ENCODE measurements at regions not wholly inside any gene's neighbourhood (a gene's known extent, or its start where the extent isn't known, plus 50 kb on each side); places are given as distances from the start of the nearest gene placed in this dataset.

DNA sequence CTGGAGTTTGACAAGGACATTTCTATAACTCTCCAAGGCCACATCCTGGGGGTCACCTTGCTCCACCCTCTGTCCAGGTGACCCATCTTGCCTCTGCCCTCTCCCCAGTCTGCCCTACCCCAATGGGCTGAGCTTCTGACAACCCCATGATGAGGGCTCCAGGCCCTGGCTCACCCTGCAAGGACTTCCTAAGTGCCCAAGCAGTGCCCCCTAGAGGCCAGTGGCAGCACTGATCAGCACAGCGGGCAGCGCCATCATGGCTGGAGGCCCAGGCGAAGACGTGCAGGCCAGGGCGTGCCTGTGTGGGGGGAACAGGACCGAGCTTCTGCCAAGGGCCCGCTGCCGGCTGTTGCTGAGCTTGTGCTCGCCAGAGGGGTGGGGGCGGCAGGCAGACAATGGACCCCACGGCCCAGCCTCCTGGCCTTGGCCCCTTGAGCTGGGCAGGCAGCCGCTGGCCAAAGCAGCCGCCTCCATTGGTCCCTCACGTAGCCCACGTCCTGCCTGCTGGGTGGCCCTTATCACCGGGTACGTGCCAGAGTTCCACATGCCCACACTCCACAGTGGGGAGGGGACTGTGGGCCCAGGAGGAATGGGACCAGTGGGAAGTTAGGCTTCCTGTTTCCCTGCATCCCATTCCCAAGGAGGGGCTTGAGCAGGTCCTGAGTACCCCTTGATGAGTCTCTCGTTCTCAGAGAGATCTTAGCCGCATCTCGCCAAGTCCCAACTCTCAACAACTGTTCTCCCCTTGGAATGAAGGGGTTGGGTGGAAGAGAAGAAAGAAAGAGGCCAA is 64.3 kb downstream of the MRPL14 start:
- no peak for DNase-seq (ENCODE audit: low read depth)

DNA sequence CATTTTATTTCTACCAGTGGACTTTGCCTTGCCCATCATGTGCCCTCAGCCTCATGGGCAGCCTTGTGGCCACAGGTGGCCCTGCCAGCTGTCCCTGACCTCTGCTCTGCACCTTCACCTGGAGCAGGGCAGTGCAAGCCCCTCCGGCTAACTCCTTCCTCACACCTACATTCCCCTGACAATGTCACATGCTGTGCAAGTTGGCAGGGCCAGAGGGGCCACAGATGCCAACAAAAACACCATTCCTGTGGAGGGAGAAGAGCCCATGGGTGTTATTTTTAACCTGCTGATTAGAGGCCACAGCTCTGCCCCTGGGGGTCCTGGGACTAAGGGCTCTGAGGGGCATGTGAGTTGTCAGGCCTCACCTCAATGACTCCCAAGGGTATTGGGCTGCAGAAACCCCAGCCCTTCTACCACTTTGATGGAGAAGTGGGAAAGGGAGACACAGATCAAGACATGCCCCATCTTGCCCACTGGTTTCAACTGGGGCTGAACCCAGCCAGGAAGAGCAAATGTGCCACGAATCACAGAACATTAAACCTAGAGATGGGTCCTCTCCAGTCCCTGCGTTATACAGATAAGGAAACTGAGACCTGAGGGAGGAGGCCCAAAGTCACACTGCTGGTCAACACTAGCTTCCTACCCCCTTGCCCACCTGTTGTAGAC is 65.0 kb downstream of the MRPL14 start:
- DNase-seq (ENCODE audit: low read depth) = no peak

DNA sequence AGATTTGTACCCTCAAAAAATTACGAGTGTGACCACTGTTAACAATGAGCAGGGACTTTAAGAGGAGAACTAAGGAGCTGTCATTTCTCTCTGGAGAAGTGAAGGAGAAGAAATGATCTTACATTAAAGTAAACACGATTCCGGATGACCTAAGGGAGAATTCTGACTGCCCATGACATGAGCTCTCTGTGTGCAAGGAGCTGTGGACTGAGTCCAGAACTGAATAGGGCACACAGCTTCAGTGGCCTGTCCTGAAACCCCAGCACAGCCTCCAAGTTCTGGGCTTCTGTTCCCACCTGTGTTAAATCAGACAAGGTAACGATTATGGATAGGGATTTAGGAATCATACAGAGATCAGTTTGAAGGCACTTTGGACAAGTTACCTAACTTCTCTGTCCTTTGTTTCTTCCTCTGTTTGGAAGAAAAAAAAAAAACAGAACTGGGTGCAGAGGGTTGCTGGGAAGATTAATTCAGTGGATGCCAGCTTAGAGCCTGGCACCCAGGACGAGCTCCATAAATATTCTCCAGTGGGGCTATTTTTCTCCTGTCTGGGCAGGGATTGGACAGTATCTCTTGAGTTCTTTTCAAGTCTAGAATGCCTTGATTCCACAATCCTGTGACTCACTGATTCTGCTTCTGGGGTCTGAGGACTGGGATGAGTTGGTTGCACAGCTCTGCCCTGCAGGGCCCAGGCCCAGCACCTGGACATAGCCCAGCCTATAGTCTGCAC is 65.7 kb downstream of the MRPL14 start:
- DNase-seq (ENCODE audit: low read depth) = peak; percentile 59

DNA sequence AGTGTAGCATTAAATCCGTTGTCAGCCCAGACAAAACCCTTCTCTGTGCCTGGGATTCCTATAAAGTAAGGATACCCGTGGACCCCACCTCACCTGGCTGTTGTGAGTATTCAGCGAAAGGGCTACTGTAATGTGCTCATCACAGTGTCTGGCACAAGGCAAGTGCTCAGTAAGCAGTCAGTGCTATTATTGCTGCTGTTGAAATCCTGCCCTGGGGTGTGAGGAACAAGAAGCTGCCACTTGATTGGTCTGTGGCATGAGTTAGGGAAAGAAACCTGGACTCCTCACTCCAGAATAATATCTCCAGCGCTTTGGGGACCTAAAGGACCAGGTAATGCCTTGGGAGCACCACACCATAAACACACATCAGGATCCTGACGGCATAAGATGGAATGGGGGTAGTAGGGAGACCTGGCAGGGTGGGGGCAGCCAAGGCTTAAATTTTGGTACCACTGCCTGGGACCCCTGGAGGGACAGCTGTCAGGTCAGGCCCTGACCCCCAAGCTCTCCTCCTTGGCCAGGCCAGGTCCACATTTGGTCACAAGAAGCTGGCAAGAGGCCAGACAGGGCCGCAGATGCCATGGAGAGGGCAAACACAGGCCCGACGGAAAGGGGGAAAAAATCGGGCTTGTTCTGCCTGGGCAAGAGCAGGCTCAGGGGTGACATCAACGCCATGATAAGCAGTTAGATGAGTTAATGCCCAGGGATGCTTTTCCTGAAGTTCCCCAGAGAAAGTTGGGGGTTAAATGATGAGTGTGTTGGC is 66.5 kb downstream of the MRPL14 start:
- no peak for DNase-seq (ENCODE audit: low read depth)

DNA sequence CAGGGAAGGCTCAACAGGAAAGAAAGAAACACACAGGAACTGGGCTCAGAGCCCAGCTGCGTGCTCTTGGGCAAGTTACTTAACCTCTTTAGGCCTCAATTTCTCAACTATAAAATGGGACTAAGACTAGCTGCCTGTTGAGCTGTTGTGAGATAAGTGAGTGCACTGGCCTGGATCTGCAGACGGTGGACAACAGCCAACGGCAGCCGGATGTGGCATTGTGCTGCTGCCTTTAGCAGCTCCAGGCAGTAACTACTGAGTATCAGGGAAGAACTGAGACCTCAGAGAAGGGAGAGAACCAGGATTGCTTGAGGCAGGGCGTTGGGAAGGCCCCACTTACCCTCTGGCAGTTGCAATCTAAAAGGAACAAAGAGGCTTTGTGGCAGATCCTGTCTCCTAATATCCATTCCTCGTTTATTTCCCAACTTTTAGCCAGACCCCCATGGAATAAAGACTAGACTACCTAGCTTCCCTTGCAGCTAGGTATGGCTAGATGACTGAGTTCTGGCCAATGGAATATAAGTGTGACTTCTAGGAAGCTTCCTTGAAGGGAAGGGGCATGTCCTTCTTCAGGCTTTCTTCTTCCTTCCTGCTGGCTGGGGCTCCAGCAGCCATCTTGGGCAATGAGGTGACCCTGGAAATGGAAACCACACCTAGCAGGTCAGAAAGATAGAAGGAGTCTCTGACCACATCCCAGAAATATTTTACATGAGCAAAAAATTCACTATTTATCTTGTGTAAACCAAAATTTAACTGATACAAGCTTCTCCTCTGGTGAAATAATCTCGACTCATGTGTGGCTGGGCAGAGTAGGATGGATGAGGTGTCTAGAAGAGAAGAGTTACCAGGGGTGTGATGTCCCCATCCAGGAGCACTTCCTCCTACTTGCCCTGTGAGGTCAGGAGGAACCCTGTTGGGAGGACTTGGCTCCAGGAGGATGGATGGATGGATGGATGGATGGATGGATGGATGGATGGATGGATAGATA is 67.6 kb downstream of the MRPL14 start:
- peak; percentile 84 for DNase-seq (ENCODE audit: low read depth)

DNA sequence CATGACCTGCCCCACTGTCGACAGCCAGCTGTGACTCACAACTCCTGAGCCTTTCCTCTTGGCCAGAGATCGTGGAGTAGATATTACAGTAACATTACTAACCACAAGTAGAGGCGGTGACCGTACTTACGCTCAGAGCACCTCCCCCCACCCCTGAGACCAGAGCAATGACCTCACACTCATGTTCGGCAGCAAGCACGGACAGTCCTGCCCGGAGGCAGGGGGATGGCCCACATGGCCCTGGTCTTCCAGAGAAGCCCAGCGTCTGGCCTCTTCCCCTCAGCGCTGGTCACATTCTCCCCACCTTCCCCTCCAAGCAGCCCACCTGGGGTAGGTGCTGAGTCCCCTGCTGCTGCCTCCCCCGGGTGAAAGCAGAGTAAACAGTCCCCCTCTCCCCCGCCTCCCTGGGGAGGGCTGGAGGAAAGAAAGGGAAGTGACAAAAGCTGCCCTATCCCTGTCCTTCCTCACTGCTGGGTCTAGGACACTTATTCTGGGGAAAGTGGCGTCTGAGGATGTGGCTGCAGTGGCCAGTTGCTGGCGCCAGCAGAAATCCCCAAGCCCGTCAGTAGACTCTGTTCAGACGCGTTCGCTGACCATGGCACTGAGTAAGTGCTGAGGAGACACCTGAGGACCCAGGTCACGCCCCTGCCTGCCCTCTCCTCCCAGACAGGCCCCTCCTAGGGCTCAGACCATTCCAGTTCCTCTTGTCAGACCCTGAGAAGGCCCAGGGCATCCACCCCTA is 68.5 kb downstream of the MRPL14 start:
- peak; percentile 99 for DNase-seq (ENCODE audit: low read depth)

DNA sequence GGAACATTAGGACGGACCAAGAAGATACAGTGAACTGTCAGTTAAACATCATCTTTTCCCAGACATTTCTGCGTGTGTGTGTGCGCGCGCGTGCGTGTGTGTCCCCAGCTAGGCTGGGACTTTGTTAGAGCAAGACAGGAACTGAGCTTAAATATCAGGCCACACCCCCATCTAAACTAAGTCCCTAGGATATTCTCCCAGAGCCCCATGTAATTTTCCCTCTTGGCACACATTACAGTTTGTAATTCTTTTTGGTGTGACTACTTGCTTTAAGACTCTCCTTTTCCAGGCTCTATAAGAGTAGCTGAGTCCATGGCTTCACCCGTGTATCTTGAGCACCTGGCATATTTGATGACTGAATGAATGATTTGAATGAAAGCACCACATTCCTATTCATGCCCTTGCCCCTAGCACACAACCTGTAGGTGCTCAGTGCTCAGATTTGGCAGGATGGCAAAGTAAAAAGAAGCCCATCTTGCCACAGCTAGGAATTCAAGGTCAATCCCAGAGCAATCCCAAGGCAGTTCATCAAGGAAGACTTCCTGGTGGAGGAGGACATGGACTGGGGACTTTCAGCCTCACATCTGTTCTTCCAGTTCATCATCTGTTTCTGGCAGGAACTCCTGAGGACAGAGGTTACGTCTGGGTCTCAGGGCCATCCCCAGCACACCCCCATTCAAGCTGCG is 69.2 kb downstream of the MRPL14 start:
- DNase-seq (ENCODE audit: low read depth) = no peak

DNA sequence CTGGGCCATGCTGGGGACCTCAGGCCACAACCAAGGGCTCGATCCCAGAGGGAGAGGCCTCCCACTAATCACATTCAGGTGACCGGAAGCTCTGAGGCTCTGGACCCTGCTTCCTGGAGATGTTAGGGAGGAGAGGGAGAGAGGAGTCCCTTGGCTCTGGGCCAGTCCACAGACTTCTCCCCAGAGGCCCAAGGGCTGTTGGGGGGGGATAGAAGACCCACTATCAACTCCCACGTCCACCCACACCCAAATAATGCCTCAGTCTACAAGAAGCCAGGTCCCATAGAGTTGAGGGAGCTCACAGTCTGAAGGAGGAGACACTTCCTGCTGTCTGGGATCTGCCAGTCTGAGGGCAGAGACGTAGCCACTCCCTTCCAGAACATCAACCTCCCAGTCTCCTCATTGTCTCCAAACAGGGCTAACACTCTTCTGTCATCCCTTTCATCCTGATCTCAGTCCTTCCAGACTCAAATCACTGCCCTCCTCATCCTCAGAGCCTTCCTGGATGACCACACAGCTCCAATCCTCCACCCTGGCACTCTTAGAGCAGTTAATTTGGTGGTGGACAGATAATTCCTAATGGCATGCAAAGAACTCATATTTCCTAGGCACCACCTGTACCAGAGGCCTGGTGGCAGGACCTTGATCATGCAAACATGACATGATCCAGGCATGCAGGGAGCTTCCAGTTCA is 69.9 kb downstream of the MRPL14 start:
- no peak for DNase-seq (ENCODE audit: low read depth)

DNA sequence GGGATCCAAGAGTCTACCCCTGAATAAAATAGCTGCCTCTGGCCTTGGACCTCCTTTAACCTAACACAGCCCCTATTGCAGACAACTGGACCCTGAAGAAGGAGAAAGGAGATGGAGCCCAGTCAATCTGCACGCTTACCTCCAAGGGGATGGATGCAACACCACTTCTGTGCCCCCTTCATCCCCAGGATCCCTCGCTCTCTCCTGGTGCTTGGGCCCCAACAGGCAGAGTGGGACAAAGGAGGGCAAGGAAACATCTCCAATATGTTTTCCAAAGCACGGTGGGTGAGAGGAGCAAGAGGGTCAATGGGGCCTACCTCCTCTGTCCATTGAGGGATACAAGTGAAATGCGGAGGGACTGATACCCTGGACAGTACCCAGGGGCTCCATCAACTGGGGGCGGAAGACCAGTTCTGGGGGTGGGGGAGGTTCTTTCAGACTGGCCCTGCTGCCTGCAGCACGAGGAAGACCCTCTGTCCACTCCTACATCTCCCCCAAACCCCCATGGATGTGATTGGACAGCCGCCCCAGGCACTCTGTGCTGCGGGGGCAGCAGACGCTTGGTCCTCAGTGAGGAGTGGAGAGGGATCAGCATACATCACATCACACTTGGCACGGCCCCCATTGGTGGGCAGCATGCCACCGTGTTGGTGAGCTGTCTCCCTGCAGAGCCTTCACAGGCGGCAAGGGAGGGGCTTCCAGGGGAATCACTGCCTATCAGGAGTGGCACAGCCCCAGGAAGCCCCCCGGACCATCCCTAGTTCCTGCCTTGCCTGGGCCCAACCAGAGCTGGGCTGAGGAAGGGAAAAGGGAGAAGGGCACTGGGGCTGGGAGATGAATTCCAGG is 70.6 kb downstream of the MRPL14 start:
- DNase-seq (ENCODE audit: low read depth) = no peak

DNA sequence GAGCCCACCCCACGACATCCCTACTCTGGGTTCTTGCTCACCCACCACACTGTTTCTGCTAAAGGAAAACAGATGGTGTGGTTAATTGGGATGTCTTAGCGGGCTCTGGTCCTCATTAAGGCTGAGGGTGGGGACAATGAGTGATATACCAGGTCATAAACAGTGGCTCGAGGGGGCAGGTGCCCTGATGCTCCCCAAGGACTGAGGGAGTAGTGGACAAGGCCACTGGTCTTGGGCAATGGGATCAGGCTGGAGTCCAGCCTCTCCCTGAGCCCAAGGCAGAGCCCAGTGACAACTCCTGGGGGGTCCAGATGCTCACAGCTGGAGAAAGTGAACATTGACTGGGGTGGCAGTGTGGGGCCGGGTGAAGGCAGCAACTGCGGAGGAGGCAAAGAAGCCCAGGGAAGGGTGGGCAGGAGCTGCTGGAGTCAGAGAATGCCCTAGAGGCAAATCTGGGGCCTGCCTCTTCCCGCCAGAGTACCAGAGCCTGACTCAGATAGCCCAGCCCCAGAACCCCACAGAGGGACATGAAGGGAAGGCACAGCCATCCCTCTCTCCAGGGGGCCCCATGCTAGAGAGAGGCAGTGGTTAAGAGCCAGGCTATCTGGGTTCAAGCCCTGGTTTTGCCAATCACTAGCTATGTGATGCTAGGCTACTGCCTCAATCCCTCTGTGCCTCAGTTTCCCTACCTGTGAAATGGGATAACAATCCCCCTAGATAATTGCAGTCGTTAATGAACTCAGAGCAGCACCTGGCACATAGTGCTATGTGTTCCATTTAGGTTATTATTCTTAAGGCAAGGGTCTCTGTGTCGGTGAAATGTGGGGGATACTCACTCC is 72.3 kb downstream of the MRPL14 start:
- DNase-seq (ENCODE audit: low read depth) = no peak

DNA sequence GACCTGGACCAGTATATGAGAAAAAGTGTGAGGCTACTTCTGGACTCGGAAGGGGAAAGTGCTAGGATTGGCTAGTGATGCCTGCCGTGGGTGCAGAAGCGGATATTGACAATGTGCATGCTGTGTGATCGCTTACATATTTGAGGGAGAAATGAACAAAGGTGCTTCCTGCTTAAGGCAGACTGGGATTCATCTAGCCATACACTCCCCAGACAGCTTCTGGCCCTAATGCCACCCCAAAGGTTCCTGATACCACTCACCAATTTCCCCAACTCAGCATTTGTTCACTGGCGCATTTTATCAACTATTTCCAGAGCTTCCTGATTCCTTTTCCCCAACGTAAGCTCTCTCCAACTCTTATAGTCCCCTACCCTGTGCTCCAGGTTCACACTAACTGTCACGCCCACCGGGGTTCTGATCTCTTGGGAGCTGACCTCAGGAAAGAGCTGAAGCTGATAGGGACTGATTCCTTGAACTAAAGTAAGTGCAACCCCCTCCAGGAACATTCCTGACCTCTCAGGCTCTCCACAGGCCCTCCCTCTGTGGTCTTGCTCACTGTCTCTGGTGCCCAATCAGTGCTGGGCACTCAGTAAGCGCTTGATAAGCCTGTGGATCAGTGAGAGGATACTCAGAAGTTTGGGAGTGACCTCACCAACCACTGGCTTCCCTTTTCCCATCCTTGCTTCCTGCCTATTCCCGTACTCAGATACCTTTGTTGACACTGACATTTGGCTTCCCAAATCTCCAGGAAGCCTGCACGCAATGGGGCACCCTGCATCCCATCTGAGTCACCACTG is 73.3 kb downstream of the MRPL14 start:
- DNase-seq (ENCODE audit: low read depth) = no peak

DNA sequence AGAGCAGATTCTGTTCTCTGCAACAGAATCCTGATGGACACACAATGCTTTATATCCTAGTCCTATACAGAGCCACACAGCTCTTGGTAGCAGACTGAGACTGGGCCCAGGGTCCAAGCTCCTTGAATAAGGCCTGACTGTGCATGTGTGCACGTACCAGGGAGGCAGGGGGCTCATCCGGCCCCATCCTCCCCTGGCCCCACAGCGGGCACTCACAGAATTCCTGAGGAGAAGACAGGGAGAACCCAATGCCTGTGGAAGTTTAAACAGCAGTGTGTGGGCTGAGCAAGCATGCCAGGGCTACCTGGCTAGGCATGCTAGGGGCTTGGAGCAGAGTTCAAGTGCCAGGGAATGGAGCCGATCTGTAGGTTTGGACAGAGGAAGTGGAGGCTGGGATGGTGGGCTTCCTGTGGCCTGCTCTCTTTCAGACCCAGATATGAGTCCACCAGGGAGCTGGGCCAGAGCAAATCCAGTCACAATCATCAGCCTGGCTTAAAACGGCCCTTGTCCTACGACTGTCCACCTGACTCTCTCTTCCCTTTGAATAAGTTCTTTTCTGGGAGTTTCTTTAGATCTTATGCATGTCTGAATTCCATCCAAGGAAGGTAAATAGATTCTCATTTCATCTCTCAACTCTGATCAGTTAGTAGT is 74.0 kb downstream of the MRPL14 start:
- DNase-seq (ENCODE audit: low read depth) = no peak

DNA sequence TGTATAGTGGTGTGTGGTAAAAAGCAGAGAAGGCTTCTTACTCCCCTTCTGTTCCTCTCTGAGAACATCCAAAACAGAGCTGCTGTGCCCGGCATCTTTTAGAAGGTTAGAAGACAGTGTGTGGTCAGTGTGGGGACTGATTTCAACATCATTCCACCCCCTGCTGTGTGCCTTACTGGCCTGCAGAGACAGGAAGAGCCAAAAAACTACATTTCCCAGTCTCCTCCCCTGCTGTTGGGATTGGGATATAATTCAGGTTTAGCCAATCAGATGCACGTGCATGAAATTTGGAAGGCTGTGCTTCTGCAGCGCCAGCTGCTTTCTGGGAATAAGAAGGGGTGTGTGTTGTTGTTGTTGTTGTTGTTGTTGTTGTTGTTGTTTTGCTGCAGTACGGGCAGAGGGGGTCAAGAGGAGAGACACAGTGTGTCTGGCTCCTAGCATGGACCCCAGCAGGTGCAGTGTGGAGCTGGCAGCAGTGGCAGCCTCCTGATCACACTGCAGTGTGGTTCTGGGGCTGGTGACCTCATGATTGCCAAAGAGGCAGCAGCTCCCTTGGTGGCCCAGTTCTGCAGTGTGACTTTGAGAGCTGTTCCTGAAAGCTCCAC is 74.7 kb downstream of the MRPL14 start:
- peak; percentile 73 for DNase-seq (ENCODE audit: low read depth)

DNA sequence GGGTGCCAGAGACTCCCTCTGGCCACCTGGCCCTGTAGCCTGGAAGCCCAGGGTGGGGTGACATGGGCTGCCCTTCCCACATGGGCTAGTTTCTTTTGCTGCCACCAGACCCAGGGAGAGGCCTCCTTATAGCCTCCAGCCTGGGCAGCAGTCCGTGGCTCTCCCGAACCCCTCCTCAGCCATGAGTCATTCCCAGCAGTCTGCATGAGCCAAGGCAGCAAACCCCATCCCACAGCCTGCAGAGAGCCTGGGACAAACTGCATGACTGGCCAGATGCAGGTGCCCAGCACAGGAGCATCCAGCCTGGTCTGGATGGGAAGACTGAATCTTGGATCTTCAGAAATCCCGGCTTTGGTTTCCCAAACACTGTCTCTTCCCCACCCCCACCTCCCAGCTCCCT is 75.7 kb downstream of the MRPL14 start:
- peak; percentile 92 for DNase-seq (ENCODE audit: low read depth)

DNA sequence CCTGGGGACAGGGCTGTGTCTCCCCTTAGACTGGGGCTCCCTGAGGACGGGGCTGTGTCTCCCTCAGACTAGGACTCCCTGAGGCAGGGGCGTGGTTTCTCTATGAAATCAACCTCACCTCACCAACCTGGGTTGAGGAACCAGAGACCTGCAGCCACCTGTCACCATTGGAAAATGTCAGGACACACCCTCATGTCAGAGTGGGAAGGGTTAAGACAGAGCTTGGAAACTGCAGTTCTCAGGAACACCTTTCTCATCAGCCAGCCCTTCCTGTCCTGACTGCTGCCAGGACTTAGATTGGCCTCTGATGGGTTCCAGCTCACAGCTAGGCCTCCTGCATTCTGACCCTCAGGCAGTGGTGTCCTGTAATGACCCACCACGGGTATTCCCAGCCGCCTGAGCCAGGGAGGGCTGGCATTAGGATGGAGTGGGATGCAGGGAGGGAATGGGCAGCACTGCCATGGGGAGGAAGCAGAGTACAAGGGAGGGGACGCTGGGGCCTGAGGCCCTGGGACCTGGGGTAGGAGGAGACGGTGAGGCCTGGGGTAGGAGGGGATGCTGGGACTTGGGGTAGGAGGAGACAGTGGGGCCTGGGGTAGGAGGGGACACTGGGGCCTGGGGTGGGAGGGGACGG is 76.3 kb downstream of the MRPL14 start:
- DNase-seq (ENCODE audit: low read depth) = peak; percentile 71
